WTC11 (cell line): ENCODE measurements at regions not wholly inside any gene's neighbourhood (a gene's known extent, or its start where the extent isn't known, plus 50 kb on each side); places are given as distances from the start of the nearest gene placed in this dataset.

Experiments
- ATAC-seq: fragments of 200-7000 bp; cut with Tn5 transposase; 2 replicates; pipeline ENCODE4 v1.10.0; 2021; ENCODE audit warnings: mild to moderate bottlenecking, moderate library complexity
- CTCF ChIA-PET: fragments of 300-600 bp; sonication (Branson Sonifier 250); formaldehyde crosslinking; loops from one replicate; lab custom pipeline; 2021; ENCODE audit warnings: antibody characterized with exemption; lab: Charles Lee
- POLR2A ChIA-PET: fragments of 350-600 bp; sonication (Branson Sonifier 250); formaldehyde crosslinking; loops from one replicate; lab custom pipeline; 2021; ENCODE audit warnings: antibody characterized with exemption; lab: Charles Lee
- DNase-seq: peaks from one replicate; pipeline ENCODE4 v3.0.0; 2021; ENCODE audit warnings: low spot score
- H3K27ac Mint-ChIP-seq: 2 replicates; pipeline ENCODE4 v1.8.0; 2021; ENCODE audit warnings: mixed read lengths
- H3K27me3 Mint-ChIP-seq: 2 replicates; pipeline ENCODE4 v1.8.0; 2021; ENCODE audit warnings: low read depth, mild to moderate bottlenecking, moderate library complexity, mixed read lengths
- H3K36me3 Mint-ChIP-seq: 2 replicates; pipeline ENCODE4 v1.8.0; 2021; ENCODE audit warnings: mixed read lengths
- H3K4me1 Mint-ChIP-seq: 2 replicates; pipeline ENCODE4 v1.8.0; 2022; ENCODE audit warnings: mixed read lengths
- H3K4me3 Mint-ChIP-seq: 2 replicates; pipeline ENCODE4 v1.8.0; 2021; ENCODE audit warnings: mild to moderate bottlenecking, moderate library complexity, mixed read lengths
- H3K9me3 Mint-ChIP-seq: 2 replicates; pipeline ENCODE4 v1.8.0; 2021; ENCODE audit warnings: mixed read lengths
- AR ChIP-seq: fragments of 250-450 bp; sonication (Bioruptor Pico); IDR thresholded peaks from 2 replicates; pipeline ENCODE4 v1.9.0; 2021; ENCODE audit warnings: mild to moderate bottlenecking
- CREB1 ChIP-seq: sonication (generic); formaldehyde crosslinking; IDR thresholded peaks from 2 replicates; pipeline ENCODE4 v1.8.0; 2023; ENCODE audit warnings: mild to moderate bottlenecking, missing genetic modification reagents
- E2F1 ChIP-seq: sonication (generic); formaldehyde crosslinking; IDR thresholded peaks from 2 replicates; pipeline ENCODE4 v1.8.0; 2022; ENCODE audit warnings: mild to moderate bottlenecking, missing genetic modification reagents
- GRHL2 ChIP-seq: fragments of 250-450 bp; sonication (Bioruptor Pico); IDR thresholded peaks from 2 replicates; pipeline ENCODE4 v1.8.0; 2022; ENCODE audit warnings: mild to moderate bottlenecking, moderate library complexity; ENCODE audit not compliant: insufficient replicate concordance, severe bottlenecking
- JUN ChIP-seq: sonication (generic); formaldehyde crosslinking; IDR thresholded peaks from 2 replicates; pipeline ENCODE4 v1.8.0; 2023; ENCODE audit warnings: mild to moderate bottlenecking, missing genetic modification reagents
- KAT7 ChIP-seq: sonication (generic); formaldehyde crosslinking; IDR thresholded peaks from 2 replicates; pipeline ENCODE4 v1.8.1; 2023; ENCODE audit warnings: missing genetic modification reagents, mild to moderate bottlenecking, borderline replicate concordance
- NFATC4 ChIP-seq: fragments of 250-450 bp; sonication (Bioruptor Pico); IDR thresholded peaks from 2 replicates; pipeline ENCODE4 v1.9.0; 2021; ENCODE audit warnings: mild to moderate bottlenecking
- NFYB ChIP-seq: sonication (generic); formaldehyde crosslinking; conservative IDR thresholded peaks from 2 replicates; pipeline ENCODE4 v1.8.0; 2022; ENCODE audit warnings: low read depth, missing genetic modification reagents
- PRRX2 ChIP-seq: fragments of 250-450 bp; sonication (Bioruptor Pico); IDR thresholded peaks from 2 replicates; pipeline ENCODE4 v1.8.0; 2021; ENCODE audit warnings: mild to moderate bottlenecking
- SMAD4 ChIP-seq: sonication (generic); formaldehyde crosslinking; IDR thresholded peaks from 2 replicates; pipeline ENCODE4 v1.8.0; 2022; ENCODE audit warnings: mild to moderate bottlenecking, missing genetic modification reagents
- TCF7 ChIP-seq: sonication (generic); formaldehyde crosslinking; IDR thresholded peaks from 2 replicates; pipeline ENCODE4 v1.8.0; 2022; ENCODE audit warnings: mild to moderate bottlenecking, low read depth, missing genetic modification reagents, moderate library complexity
- ZNF263 ChIP-seq: sonication (generic); formaldehyde crosslinking; IDR thresholded peaks from 2 replicates; pipeline ENCODE4 v1.8.1; 2022; ENCODE audit warnings: low read depth, mild to moderate bottlenecking, moderate library complexity, missing genetic modification reagents
- ZNF423 ChIP-seq: fragments of 250-450 bp; sonication (Bioruptor Pico); IDR thresholded peaks from 2 replicates; pipeline ENCODE4 v2.1.2; 2022; ENCODE audit warnings: mild to moderate bottlenecking, moderate library complexity
- ZNF671 ChIP-seq: fragments of 250-450 bp; sonication (Bioruptor Pico); IDR thresholded peaks from 2 replicates; pipeline ENCODE4 v1.8.0; 2021; ENCODE audit warnings: mild to moderate bottlenecking
- TF ChIP-seq, protein P1 (sequence below): sonication (generic); formaldehyde crosslinking; IDR thresholded peaks from 2 replicates; pipeline ENCODE4 v1.8.0; 2022; ENCODE audit warnings: mild to moderate bottlenecking, missing genetic modification reagents
- TF ChIP-seq, protein P2 (sequence below): fragments of 250-450 bp; sonication (Bioruptor Pico); IDR thresholded peaks from 2 replicates; pipeline ENCODE4 v1.9.0; 2021; ENCODE audit warnings: mild to moderate bottlenecking
- TF ChIP-seq, protein P3 (sequence below): sonication (generic); formaldehyde crosslinking; IDR thresholded peaks from 2 replicates; pipeline ENCODE4 v1.8.1; 2022; ENCODE audit warnings: mild to moderate bottlenecking, missing genetic modification reagents, moderate library complexity, borderline replicate concordance
- TF ChIP-seq, protein P4 (sequence below): sonication (generic); formaldehyde crosslinking; conservative IDR thresholded peaks from 2 replicates; pipeline ENCODE4 v1.8.1; 2023; ENCODE audit warnings: mild to moderate bottlenecking, low read depth, missing genetic modification reagents, moderate library complexity
- TF ChIP-seq, protein P5 (sequence below): sonication (generic); formaldehyde crosslinking; IDR thresholded peaks from 2 replicates; pipeline ENCODE4 v1.8.1; 2023; ENCODE audit warnings: mild to moderate bottlenecking, missing genetic modification reagents, moderate library complexity
- TF ChIP-seq, protein P6 (sequence below): sonication (generic); formaldehyde crosslinking; IDR thresholded peaks from 2 replicates; pipeline ENCODE4 v1.8.0; 2023; ENCODE audit warnings: mild to moderate bottlenecking, missing genetic modification reagents

GRCh38 chr18:10080372-10080771, 166.6 kb downstream of the VAPA start:
- Mint-ChIP-seq H3K9me3 (peaks cover 35% of the 10 kb centered on the region), H3K36me3 (peaks cover 23% of the 10 kb centered on the region), H3K27me3 (no peaks in the 10 kb centered on the region), H3K27ac (no peak overlapping the region), H3K4me1 (no peaks in the 10 kb centered on the region), H3K4me3 (no peak overlapping the region)
- no peak for ATAC-seq
- TF ChIP-seq, protein P1, sequence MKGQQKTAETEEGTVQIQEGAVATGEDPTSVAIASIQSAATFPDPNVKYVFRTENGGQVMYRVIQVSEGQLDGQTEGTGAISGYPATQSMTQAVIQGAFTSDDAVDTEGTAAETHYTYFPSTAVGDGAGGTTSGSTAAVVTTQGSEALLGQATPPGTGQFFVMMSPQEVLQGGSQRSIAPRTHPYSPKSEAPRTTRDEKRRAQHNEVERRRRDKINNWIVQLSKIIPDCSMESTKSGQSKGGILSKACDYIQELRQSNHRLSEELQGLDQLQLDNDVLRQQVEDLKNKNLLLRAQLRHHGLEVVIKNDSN (CRISPR knock-in tag), result no peak
- TF ChIP-seq ZNF671 (CRISPR knock-in tag), result no peak
- TF ChIP-seq NFYB (CRISPR knock-in tag), result no peak
- TF ChIP-seq, protein P2, sequence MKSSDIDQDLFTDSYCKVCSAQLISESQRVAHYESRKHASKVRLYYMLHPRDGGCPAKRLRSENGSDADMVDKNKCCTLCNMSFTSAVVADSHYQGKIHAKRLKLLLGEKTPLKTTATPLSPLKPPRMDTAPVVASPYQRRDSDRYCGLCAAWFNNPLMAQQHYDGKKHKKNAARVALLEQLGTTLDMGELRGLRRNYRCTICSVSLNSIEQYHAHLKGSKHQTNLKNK, result no peak
- TF ChIP-seq JUN (CRISPR knock-in tag), result no peak
- no peak for TF ChIP-seq GRHL2 (CRISPR knock-in tag)
- TF ChIP-seq, protein P3, sequence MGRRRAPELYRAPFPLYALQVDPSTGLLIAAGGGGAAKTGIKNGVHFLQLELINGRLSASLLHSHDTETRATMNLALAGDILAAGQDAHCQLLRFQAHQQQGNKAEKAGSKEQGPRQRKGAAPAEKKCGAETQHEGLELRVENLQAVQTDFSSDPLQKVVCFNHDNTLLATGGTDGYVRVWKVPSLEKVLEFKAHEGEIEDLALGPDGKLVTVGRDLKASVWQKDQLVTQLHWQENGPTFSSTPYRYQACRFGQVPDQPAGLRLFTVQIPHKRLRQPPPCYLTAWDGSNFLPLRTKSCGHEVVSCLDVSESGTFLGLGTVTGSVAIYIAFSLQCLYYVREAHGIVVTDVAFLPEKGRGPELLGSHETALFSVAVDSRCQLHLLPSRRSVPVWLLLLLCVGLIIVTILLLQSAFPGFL, result no peak
- TF ChIP-seq ZNF423 (CRISPR knock-in tag), result no peak
- no peak for TF ChIP-seq PRRX2
- no peak for TF ChIP-seq KAT7
- TF ChIP-seq SMAD4, result no peak
- TF ChIP-seq, protein P4, sequence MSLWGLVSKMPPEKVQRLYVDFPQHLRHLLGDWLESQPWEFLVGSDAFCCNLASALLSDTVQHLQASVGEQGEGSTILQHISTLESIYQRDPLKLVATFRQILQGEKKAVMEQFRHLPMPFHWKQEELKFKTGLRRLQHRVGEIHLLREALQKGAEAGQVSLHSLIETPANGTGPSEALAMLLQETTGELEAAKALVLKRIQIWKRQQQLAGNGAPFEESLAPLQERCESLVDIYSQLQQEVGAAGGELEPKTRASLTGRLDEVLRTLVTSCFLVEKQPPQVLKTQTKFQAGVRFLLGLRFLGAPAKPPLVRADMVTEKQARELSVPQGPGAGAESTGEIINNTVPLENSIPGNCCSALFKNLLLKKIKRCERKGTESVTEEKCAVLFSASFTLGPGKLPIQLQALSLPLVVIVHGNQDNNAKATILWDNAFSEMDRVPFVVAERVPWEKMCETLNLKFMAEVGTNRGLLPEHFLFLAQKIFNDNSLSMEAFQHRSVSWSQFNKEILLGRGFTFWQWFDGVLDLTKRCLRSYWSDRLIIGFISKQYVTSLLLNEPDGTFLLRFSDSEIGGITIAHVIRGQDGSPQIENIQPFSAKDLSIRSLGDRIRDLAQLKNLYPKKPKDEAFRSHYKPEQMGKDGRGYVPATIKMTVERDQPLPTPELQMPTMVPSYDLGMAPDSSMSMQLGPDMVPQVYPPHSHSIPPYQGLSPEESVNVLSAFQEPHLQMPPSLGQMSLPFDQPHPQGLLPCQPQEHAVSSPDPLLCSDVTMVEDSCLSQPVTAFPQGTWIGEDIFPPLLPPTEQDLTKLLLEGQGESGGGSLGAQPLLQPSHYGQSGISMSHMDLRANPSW, result no peak
- TF ChIP-seq AR (CRISPR knock-in tag), result no peak
- no peak for TF ChIP-seq ZNF263 (CRISPR knock-in tag)
- no peak for TF ChIP-seq TCF7 (CRISPR knock-in tag)
- TF ChIP-seq CREB1 (CRISPR knock-in tag), result no peak
- no peak for TF ChIP-seq E2F1 (CRISPR knock-in tag)
- TF ChIP-seq, protein P5, sequence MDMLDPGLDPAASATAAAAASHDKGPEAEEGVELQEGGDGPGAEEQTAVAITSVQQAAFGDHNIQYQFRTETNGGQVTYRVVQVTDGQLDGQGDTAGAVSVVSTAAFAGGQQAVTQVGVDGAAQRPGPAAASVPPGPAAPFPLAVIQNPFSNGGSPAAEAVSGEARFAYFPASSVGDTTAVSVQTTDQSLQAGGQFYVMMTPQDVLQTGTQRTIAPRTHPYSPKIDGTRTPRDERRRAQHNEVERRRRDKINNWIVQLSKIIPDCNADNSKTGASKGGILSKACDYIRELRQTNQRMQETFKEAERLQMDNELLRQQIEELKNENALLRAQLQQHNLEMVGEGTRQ, result no peak
- TF ChIP-seq, protein P6, sequence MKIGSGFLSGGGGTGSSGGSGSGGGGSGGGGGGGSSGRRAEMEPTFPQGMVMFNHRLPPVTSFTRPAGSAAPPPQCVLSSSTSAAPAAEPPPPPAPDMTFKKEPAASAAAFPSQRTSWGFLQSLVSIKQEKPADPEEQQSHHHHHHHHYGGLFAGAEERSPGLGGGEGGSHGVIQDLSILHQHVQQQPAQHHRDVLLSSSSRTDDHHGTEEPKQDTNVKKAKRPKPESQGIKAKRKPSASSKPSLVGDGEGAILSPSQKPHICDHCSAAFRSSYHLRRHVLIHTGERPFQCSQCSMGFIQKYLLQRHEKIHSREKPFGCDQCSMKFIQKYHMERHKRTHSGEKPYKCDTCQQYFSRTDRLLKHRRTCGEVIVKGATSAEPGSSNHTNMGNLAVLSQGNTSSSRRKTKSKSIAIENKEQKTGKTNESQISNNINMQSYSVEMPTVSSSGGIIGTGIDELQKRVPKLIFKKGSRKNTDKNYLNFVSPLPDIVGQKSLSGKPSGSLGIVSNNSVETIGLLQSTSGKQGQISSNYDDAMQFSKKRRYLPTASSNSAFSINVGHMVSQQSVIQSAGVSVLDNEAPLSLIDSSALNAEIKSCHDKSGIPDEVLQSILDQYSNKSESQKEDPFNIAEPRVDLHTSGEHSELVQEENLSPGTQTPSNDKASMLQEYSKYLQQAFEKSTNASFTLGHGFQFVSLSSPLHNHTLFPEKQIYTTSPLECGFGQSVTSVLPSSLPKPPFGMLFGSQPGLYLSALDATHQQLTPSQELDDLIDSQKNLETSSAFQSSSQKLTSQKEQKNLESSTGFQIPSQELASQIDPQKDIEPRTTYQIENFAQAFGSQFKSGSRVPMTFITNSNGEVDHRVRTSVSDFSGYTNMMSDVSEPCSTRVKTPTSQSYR (CRISPR knock-in tag), result no peak
- TF ChIP-seq NFATC4 (CRISPR knock-in tag), result no peak
- DNase-seq, result no peak
- POLR2A ChIA-PET, result no interaction called here
- CTCF ChIA-PET, result no interaction called here
